H1 (cell line): ENCODE measurements at regions not wholly inside any gene's neighbourhood (a gene's known extent, or its start where the extent isn't known, plus 50 kb on each side); places are given as distances from the start of the nearest gene placed in this dataset.

Source experiments
- CHD2 ChIP-seq: IDR thresholded peaks from 2 replicates; pipeline ENCODE4 v1.6.1; 2012; ENCODE audit warnings: low read length, improper control_type of control experiment
- CTCF ChIP-seq, 3 experiments: IDR thresholded peaks; 1 replicate in 2 of 3; 2 replicates in 1 of 3; pipeline versions ENCODE4 v1.5.1 to v1.6.1; 2011; ENCODE audit warnings: low read length in 3 of 3, mild to moderate bottlenecking in 3 of 3, inconsistent platforms in 2 of 3, low read depth in 1 of 3, moderate library complexity in 1 of 3; ENCODE audit not compliant: insufficient read depth in 1 of 3; ENCODE audit errors: control extremely low read depth in 1 of 3
- EGR1 ChIP-seq: IDR thresholded peaks from 2 replicates; pipeline ENCODE4 v1.6.1; 2011; ENCODE audit warnings: low read depth, low read length, borderline replicate concordance
- MAFK ChIP-seq: IDR thresholded peaks from 2 replicates; pipeline ENCODE4 v1.6.1; 2012; ENCODE audit warnings: low read depth, mild to moderate bottlenecking, improper control_type of control experiment, low read length
- YY1 ChIP-seq: IDR thresholded peaks from 2 replicates; pipeline ENCODE4 v1.6.1; 2011; ENCODE audit warnings: low read depth, mild to moderate bottlenecking, low read length

GRCh38 chr1:209203533-209203895 lies 380.0 kb upstream of the CAMK1G start:
- no peak for TF ChIP-seq CTCF (IDR thresholded peaks at IDR 0.05; ENCODE audit: control extremely low read depth in 1 of 3, insufficient read depth in 1 of 3, low read depth in 1 of 3, low read length in 3 of 3)
- no peak for TF ChIP-seq YY1
- TF ChIP-seq CHD2, result no peak
- no peak for TF ChIP-seq MAFK
- no peak for TF ChIP-seq EGR1
